HG03432 (cell line): ENCODE measurements at regions not wholly inside any gene's neighbourhood (a gene's known extent, or its start where the extent isn't known, plus 50 kb on each side); places are given as distances from the start of the nearest gene placed in this dataset.
"Not testable (repeated sequence)": the region's sequence is repeated elsewhere in the genome, so short reads cannot be mapped to it uniquely, and the experiment has no call there.

Experiments used
- ATAC-seq: cut with Tn5 transposase; IDR thresholded peaks from one replicate; pipeline ENCODE4 v1.9.1; 2021; ENCODE audit warnings: mild to moderate bottlenecking, moderate library complexity; ENCODE audit not compliant: unreplicated experiment

- ATAC-seq, result no peak
These were observed 88.1 kb downstream of the DACT1 start for GRCh38 chr14:58725871-58726270.

GRCh38 chr14:58730792-58731464 lies 93.2 kb downstream of the DACT1 start:
- ATAC-seq, result no peak

- ATAC-seq, result no peak
These were observed 93.9 kb downstream of the DACT1 start for GRCh38 chr14:58731465-58732293.

GRCh38 chr14:58732387-58732786 lies 94.6 kb downstream of the DACT1 start:
- no peak for ATAC-seq

GRCh38 chr14:58733451-58734208 lies 95.9 kb downstream of the DACT1 start:
- ATAC-seq, result peak; percentile 89

- no peak for ATAC-seq
These were observed 97.8 kb downstream of the DACT1 start for GRCh38 chr14:58735596-58735995.

GRCh38 chr14:58736606-58737005 lies 98.8 kb downstream of the DACT1 start:
- ATAC-seq, result no peak

- no peak for ATAC-seq
These were observed 99.7 kb downstream of the DACT1 start for GRCh38 chr14:58737511-58737910.

- ATAC-seq, result no peak
These were observed 100.6 kb downstream of the DACT1 start for GRCh38 chr14:58738189-58738836.

GRCh38 chr14:58738876-58739275 lies 101.1 kb downstream of the DACT1 start:
- no peak for ATAC-seq

GRCh38 chr14:58739674-58740073 lies 101.9 kb downstream of the DACT1 start:
- ATAC-seq, result peak; percentile 86

GRCh38 chr14:58740379-58740935 lies 102.7 kb downstream of the DACT1 start:
- ATAC-seq, result no peak

GRCh38 chr14:58744801-58745394 lies 107.1 kb downstream of the DACT1 start:
- ATAC-seq, result no peak

GRCh38 chr14:58746261-58746660 lies 108.5 kb downstream of the DACT1 start:
- ATAC-seq, result no peak

- ATAC-seq, result no peak
These were observed 108.9 kb downstream of the DACT1 start for GRCh38 chr14:58746701-58747100.

GRCh38 chr14:58747181-58747580 lies 109.4 kb downstream of the DACT1 start:
- no peak for ATAC-seq

- not testable (repeated sequence) for ATAC-seq
These were observed 110.5 kb downstream of the DACT1 start for GRCh38 chr14:58748251-58748650.

GRCh38 chr14:58749066-58749669 lies 111.4 kb downstream of the DACT1 start:
- ATAC-seq, result peak; percentile 93

GRCh38 chr14:58750321-58751269 lies 112.8 kb downstream of the DACT1 start:
- no peak for ATAC-seq
